ENCODE measurements at regions not wholly inside any gene's neighbourhood (a gene's known extent, or its start where the extent isn't known, plus 50 kb on each side); places are given as distances from the start of the nearest gene placed in this dataset.

- peaks cover 0 to 3% of the 10 kb centered on the region in 2 donors for H3K27me3 Mint-ChIP-seq (ENCODE audit: low read depth in 2 of 2)
- intact Hi-C loops (cut with micrococcal nuclease): no loop called here
- Histone ChIP-seq H3K27ac (ENCODE audit: low read length) (no peak overlapping the region), H3K36me3 (ENCODE audit: control insufficient read depth, insufficient read depth, low read length) (no peaks in the 10 kb centered on the region), H3K9me3 (ENCODE audit: control insufficient read depth, insufficient read depth, low read length) (no peaks in the 10 kb centered on the region), H3K27me3 (ENCODE audit: control insufficient read depth, insufficient read depth, low read length) (peaks cover 2% of the 10 kb centered on the region), H3K4me1 (ENCODE audit: control insufficient read depth, insufficient read depth, low read length) (no peaks in the 10 kb centered on the region), H3K4me3 (ENCODE audit: low read length) (no peak overlapping the region)
- ATAC-seq (no peak), DNase-seq (no peak)
- no peaks in the 10 kb centered on the region for H3K4me1 Mint-ChIP-seq
- no peaks in the 10 kb centered on the region for H3K36me3 Mint-ChIP-seq
- H3K27ac Mint-ChIP-seq: no peak overlapping the region
- H3K9me3 Mint-ChIP-seq: no peaks in the 10 kb centered on the region
- TF ChIP-seq CTCF (IDR thresholded peaks at IDR 0.05): no peak
- 82% methylated on average over 6 of the region's 9 CpGs for WGBS (ENCODE audit: insufficient coverage)
- H3K4me3 Mint-ChIP-seq: no peak overlapping the region
Observed at GRCh38 chr17:13362341-13363122, 239.2 kb downstream of the HS3ST3A1 start.

GRCh38 chr17:13359774-13360173 is 242.0 kb downstream of the HS3ST3A1 start:
- no peaks in the 10 kb centered on the region for H3K36me3 ChIP-seq (ENCODE audit: control insufficient read depth, insufficient read depth, low read length)
- H3K36me3 Mint-ChIP-seq: no peaks in the 10 kb centered on the region
- intact Hi-C loops (cut with micrococcal nuclease): no loop called here

GRCh38 chr17:13355054-13355453 is 246.7 kb downstream of the HS3ST3A1 start:
- no peak for DNase-seq
- Histone ChIP-seq H3K27me3 (ENCODE audit: control insufficient read depth, insufficient read depth, low read length) (no peaks in the 10 kb centered on the region), H3K9me3 (ENCODE audit: control insufficient read depth, insufficient read depth, low read length) (no peaks in the 10 kb centered on the region), H3K36me3 (ENCODE audit: control insufficient read depth, insufficient read depth, low read length) (no peaks in the 10 kb centered on the region), H3K4me1 (ENCODE audit: control insufficient read depth, insufficient read depth, low read length) (no peaks in the 10 kb centered on the region), H3K27ac (ENCODE audit: low read length) (no peak overlapping the region), H3K4me3 (ENCODE audit: low read length) (no peak overlapping the region)
- ATAC-seq: no peak
- H3K9me3 Mint-ChIP-seq: peaks cover 0 to 2% of the 10 kb centered on the region in 2 donors
- no peak for TF ChIP-seq CTCF (IDR thresholded peaks at IDR 0.05)
- H3K4me1 Mint-ChIP-seq: no peaks in the 10 kb centered on the region
- intact Hi-C loops (cut with micrococcal nuclease): no loop called here
- no peak overlapping the region for H3K27ac Mint-ChIP-seq
- 94% methylated on average over 1 of the region's 1 CpG for WGBS (ENCODE audit: insufficient coverage)
- H3K36me3 Mint-ChIP-seq: no peaks in the 10 kb centered on the region
- no peak overlapping the region for H3K4me3 Mint-ChIP-seq
- H3K27me3 Mint-ChIP-seq (ENCODE audit: low read depth in 2 of 2): peaks cover 0 to 2% of the 10 kb centered on the region in 2 donors

More at GRCh38 chr17:13359774-13360173, 242.0 kb downstream of the HS3ST3A1 start:
- no peak for DNase-seq
- Mint-ChIP-seq H3K27ac (no peak overlapping the region), H3K4me1 (no peaks in the 10 kb centered on the region), H3K27me3 (ENCODE audit: low read depth in 2 of 2) (peaks cover 0 to 3% of the 10 kb centered on the region in 2 donors), H3K9me3 (no peaks in the 10 kb centered on the region), H3K4me3 (no peak overlapping the region)
- 97% methylated on average over 4 of the region's 5 CpGs for WGBS (ENCODE audit: insufficient coverage)
- Histone ChIP-seq H3K4me3 (ENCODE audit: low read length) (no peak overlapping the region), H3K4me1 (ENCODE audit: control insufficient read depth, insufficient read depth, low read length) (no peaks in the 10 kb centered on the region), H3K27me3 (ENCODE audit: control insufficient read depth, insufficient read depth, low read length) (no peaks in the 10 kb centered on the region), H3K9me3 (ENCODE audit: control insufficient read depth, insufficient read depth, low read length) (no peaks in the 10 kb centered on the region), H3K27ac (ENCODE audit: low read length) (no peak overlapping the region)
- no peak for ATAC-seq
- TF ChIP-seq CTCF (IDR thresholded peaks at IDR 0.05): no peak

- H3K27ac ChIP-seq (ENCODE audit: low read length): no peak overlapping the region
- no peak overlapping the region for H3K27ac Mint-ChIP-seq
- H3K9me3 ChIP-seq (ENCODE audit: control insufficient read depth, insufficient read depth, low read length): no peaks in the 10 kb centered on the region
- 75% methylated on average over 4 of the region's 5 CpGs for WGBS (ENCODE audit: insufficient coverage)
- no peaks in the 10 kb centered on the region for H3K4me1 Mint-ChIP-seq
- H3K9me3 Mint-ChIP-seq: peaks cover 0 to 2% of the 10 kb centered on the region in 2 donors
- no peaks in the 10 kb centered on the region for H3K36me3 Mint-ChIP-seq
- no peaks in the 10 kb centered on the region for H3K27me3 ChIP-seq (ENCODE audit: control insufficient read depth, insufficient read depth, low read length)
- intact Hi-C loops (cut with micrococcal nuclease): no loop called here
- H3K36me3 ChIP-seq (ENCODE audit: control insufficient read depth, insufficient read depth, low read length): no peaks in the 10 kb centered on the region
- peaks cover 0 to 2% of the 10 kb centered on the region in 2 donors for H3K27me3 Mint-ChIP-seq (ENCODE audit: low read depth in 2 of 2)
- H3K4me3 Mint-ChIP-seq: no peak overlapping the region
- no peak overlapping the region for H3K4me3 ChIP-seq (ENCODE audit: low read length)
- ATAC-seq (no peak), DNase-seq (no peak)
- TF ChIP-seq CTCF (IDR thresholded peaks at IDR 0.05): no peak
- no peaks in the 10 kb centered on the region for H3K4me1 ChIP-seq (ENCODE audit: control insufficient read depth, insufficient read depth, low read length)
Observed at GRCh38 chr17:13353590-13353989, 248.1 kb downstream of the HS3ST3A1 start.

All from natural killer cell (primary cell).